Breast epithelium (tissue), 4 donors: ENCODE measurements at regions not wholly inside any gene's neighbourhood (a gene's known extent, or its start where the extent isn't known, plus 50 kb on each side); places are given as distances from the start of the nearest gene placed in this dataset.

ENCODE experiments used
- DNase-seq, 2 donors: peaks; one replicate each; pipeline ENCODE4 v3.0.0-alpha.2; 2019; ENCODE audit warnings: low spot score in 2 of 2
- H3K27ac ChIP-seq, 2 donors: fragments of 200-600 bp; sonication (generic) in 1 of 2; one replicate each; pipeline ENCODE4 v1.5.1; 2016 to 2019; ENCODE audit warnings: mild to moderate bottlenecking in 1 of 2
- H3K27me3 ChIP-seq, 2 donors: fragments of 200-600 bp; sonication (generic) in 1 of 2; one replicate each; pipeline versions ENCODE4 v1.5.1 to v1.6.0; 2017 to 2019; ENCODE audit warnings: control low read depth in 1 of 2, mild to moderate bottlenecking in 1 of 2
- H3K36me3 ChIP-seq: fragments of 200-600 bp; one replicate; pipeline ENCODE4 v1.5.1; 2019
- H3K4me1 ChIP-seq, 2 donors: fragments of 200-600 bp; sonication (generic); one replicate each; pipeline ENCODE4 v1.5.1; 2016 to 2019; ENCODE audit warnings: control low read depth in 1 of 2
- H3K4me3 ChIP-seq, 3 donors: fragments of 200-600 bp; sonication (generic); 1 replicate in 2 of 3; 2 replicates in 1 of 3; pipeline ENCODE4 v1.5.1; 2016 to 2019; ENCODE audit warnings: mild to moderate bottlenecking in 3 of 3, moderate library complexity in 2 of 3
- H3K9me3 ChIP-seq, 2 donors: fragments of 200-600 bp; sonication (generic) in 1 of 2; one replicate each; pipeline ENCODE4 v1.5.1; 2016 to 2019; ENCODE audit warnings: control low read depth in 1 of 2
- POLR2A ChIP-seq: fragments of 450-650 bp; IDR thresholded peaks from one replicate; pipeline ENCODE4 v1.6.1; 2016; ENCODE audit warnings: antibody characterized with exemption, mild to moderate bottlenecking, moderate library complexity
- POLR2AphosphoS5 ChIP-seq, 3 donors: sonication (generic); formaldehyde crosslinking; IDR thresholded peaks; one replicate each; pipeline ENCODE4 v1.6.1; 2017; ENCODE audit warnings: antibody characterized with exemption in 3 of 3
- intact Hi-C: fragments of 100-400 bp; cut with DNase I; formaldehyde crosslinking; loops from one replicate; pipeline ENCODE4 v1.15.1; 2023; ENCODE audit warnings: low total_unique reads
- TF ChIP-seq, protein P1 (sequence below), 3 donors: fragments of 450-650 bp; IDR thresholded peaks; one replicate each; pipeline ENCODE4 v1.5.1; 2016 to 2017; ENCODE audit warnings: antibody characterized with exemption in 3 of 3, mild to moderate bottlenecking in 3 of 3, moderate library complexity in 3 of 3

DNA sequence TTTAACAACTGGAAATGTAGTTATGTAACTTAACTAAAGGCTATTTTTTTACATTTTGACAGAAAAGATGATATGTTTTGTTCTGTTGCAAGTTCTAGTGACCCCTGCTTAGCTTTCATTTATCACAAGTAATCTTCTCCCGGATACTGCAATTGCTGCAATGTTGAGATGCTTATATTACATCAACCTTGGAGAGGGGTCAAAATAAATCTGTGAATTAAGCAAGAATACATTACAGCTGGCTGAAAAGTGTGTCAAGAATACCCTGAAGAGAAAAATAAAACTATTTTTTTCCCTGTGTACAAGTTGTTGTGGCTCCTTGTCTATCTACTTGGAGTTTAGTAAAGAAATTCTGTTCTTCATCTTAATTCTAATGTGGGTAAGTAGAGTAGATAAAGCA, 232.1 kb upstream of the GOLIM4 start:
- Histone ChIP-seq H3K9me3 (no peaks in the 10 kb centered on the region), H3K4me1 (no peaks in the 10 kb centered on the region), H3K4me3 (no peak overlapping the region), H3K27me3 (no peaks in the 10 kb centered on the region), H3K27ac (no peak overlapping the region), H3K36me3 (no peaks in the 10 kb centered on the region)
- intact Hi-C loops: no loop called here
- no peak for TF ChIP-seq POLR2A
- no peak for TF ChIP-seq POLR2AphosphoS5 (IDR thresholded peaks at IDR 0.05)
- TF ChIP-seq, protein P1, sequence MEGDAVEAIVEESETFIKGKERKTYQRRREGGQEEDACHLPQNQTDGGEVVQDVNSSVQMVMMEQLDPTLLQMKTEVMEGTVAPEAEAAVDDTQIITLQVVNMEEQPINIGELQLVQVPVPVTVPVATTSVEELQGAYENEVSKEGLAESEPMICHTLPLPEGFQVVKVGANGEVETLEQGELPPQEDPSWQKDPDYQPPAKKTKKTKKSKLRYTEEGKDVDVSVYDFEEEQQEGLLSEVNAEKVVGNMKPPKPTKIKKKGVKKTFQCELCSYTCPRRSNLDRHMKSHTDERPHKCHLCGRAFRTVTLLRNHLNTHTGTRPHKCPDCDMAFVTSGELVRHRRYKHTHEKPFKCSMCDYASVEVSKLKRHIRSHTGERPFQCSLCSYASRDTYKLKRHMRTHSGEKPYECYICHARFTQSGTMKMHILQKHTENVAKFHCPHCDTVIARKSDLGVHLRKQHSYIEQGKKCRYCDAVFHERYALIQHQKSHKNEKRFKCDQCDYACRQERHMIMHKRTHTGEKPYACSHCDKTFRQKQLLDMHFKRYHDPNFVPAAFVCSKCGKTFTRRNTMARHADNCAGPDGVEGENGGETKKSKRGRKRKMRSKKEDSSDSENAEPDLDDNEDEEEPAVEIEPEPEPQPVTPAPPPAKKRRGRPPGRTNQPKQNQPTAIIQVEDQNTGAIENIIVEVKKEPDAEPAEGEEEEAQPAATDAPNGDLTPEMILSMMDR (IDR thresholded peaks at IDR 0.05): no peak
- DNase-seq: no peak

DNA sequence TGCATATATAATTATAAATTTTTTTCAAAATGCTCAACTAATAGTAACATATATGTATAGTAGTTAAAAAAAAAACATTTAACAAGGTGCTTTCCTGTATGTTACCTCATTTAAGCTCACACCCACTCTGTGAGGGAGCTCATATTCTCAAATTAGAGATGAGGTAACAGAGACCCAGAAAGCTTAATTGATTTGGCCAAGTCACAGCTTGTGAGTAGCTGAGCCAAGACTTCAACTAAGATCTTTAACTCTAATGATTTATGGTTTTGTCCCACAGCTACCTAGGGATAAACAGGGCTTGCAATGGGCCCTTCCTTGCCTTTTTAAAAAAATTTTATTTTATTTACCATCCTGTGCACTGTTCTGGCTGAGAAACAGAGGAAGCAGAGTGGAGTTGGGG, 230.0 kb upstream of the GOLIM4 start:
- no peaks in the 10 kb centered on the region for H3K4me1 ChIP-seq
- no peaks in the 10 kb centered on the region for H3K36me3 ChIP-seq
- no peak overlapping the region for H3K4me3 ChIP-seq
- TF ChIP-seq, protein P1 (IDR thresholded peaks at IDR 0.05): no peak
- TF ChIP-seq POLR2A (no peak), POLR2AphosphoS5 (IDR thresholded peaks at IDR 0.05) (no peak)
- no peaks in the 10 kb centered on the region for H3K27me3 ChIP-seq
- intact Hi-C loops: no loop called here
- no peak overlapping the region for H3K27ac ChIP-seq
- no peaks in the 10 kb centered on the region for H3K9me3 ChIP-seq
- DNase-seq: no peak

DNA sequence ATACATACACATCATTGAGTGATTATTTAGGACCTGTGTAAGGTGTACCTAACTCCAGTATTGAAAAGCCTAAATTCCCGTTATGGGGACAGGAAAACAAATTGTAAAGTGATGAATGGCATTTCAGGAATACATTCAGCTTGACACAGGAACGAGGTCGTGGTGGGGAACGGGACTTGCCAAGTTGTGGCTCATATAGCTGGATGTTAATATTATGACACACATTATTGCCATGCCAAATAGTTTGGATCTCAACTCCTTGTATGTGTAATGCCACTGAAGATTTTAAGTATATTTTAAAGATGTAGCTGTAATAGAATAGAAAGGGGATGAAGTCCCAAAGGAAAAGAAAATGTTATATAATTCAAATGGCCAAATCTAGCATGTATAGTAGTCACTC, 227.2 kb upstream of the GOLIM4 start:
- Histone ChIP-seq H3K4me1 (no peaks in the 10 kb centered on the region), H3K27me3 (no peaks in the 10 kb centered on the region), H3K9me3 (no peaks in the 10 kb centered on the region), H3K36me3 (no peaks in the 10 kb centered on the region), H3K4me3 (no peak overlapping the region), H3K27ac (no peak overlapping the region)
- DNase-seq: no peak
- no peak for TF ChIP-seq POLR2A
- no peak for TF ChIP-seq POLR2AphosphoS5 (IDR thresholded peaks at IDR 0.05)
- TF ChIP-seq, protein P1 (IDR thresholded peaks at IDR 0.05): no peak
- intact Hi-C loops: no loop called here

DNA sequence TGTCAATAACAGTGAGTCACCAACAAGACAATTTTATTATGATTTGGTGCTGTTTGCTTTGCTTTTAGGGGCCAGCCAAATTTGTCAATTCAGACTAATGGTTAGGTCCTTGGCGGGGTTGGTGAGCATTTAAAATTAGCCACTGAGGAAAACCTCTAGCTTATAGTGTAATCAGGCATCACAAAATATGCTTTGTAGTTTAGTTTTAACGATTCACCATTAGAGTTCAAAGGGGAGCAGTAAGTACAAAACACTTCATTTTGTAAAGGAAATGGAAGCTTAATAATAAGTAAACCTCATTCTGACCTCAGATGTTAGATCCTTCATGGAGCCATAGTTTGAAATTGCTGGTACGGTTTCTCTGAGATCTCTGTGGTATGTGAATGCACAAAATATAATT, 218.4 kb upstream of the GOLIM4 start:
- intact Hi-C loops: no loop called here
- TF ChIP-seq, protein P1 (IDR thresholded peaks at IDR 0.05): no peak
- no peak for TF ChIP-seq POLR2A
- no peak for TF ChIP-seq POLR2AphosphoS5 (IDR thresholded peaks at IDR 0.05)
- DNase-seq: no peak
- H3K9me3 ChIP-seq: no peaks in the 10 kb centered on the region
- no peaks in the 10 kb centered on the region for H3K27me3 ChIP-seq
- no peak overlapping the region for H3K27ac ChIP-seq
- H3K4me1 ChIP-seq: no peaks in the 10 kb centered on the region
- no peak overlapping the region for H3K4me3 ChIP-seq
- no peaks in the 10 kb centered on the region for H3K36me3 ChIP-seq

DNA sequence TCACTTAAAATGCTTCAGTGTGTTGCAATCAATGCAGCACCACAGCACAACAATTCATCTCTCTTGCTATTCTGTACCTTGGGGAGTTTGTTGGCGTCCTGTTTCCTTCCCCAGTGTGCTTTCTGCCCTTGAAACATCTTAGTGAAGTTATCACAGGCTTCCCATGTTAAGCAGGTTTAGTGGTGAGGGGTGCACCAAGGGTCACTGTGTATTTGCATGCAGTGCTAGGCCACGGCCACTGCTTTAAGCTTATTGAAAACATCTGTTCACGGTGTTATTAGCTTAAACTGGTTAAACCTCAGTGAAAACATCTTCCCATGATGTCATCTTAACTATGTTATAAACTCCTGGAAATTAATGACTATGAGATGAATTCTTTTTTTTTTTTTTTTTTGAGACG, 217.3 kb upstream of the GOLIM4 start:
- Histone ChIP-seq H3K4me1 (no peaks in the 10 kb centered on the region), H3K4me3 (no peak overlapping the region), H3K27ac (no peak overlapping the region), H3K27me3 (no peaks in the 10 kb centered on the region), H3K36me3 (no peaks in the 10 kb centered on the region), H3K9me3 (no peaks in the 10 kb centered on the region)
- intact Hi-C loops: no loop called here
- no peak for DNase-seq
- TF ChIP-seq, protein P1 (IDR thresholded peaks at IDR 0.05): no peak
- TF ChIP-seq POLR2AphosphoS5 (IDR thresholded peaks at IDR 0.05) (no peak), POLR2A (no peak)
